ENCODE measurements at regions not wholly inside any gene's neighbourhood (a gene's known extent, or its start where the extent isn't known, plus 50 kb on each side); places are given as distances from the start of the nearest gene placed in this dataset.
"Not testable (repeated sequence)": the region's sequence is repeated elsewhere in the genome, so short reads cannot be mapped to it uniquely, and the experiment has no call there.

- not testable (repeated sequence) for TF ChIP-seq EP300, CTCF, POLR2A (IDR thresholded peaks at IDR 0.05)
Measured at GRCh38 chr3:17812328-17812727, 69.9 kb upstream of the TBC1D5 start.

All from ovary (tissue), 3 donors.